ENCODE measurements at regions not wholly inside any gene's neighbourhood (a gene's known extent, or its start where the extent isn't known, plus 50 kb on each side); places are given as distances from the start of the nearest gene placed in this dataset.
A peak's percentile ranks its signal among the peaks of the same experiment; 100 is the strongest.

GRCh38 chr1:91610789-91611188 is 110.1 kb downstream of the CDC7 start:
- ATAC-seq (replicated peaks in 1 of 2) (no peak), DNase-seq (no peak)
- Mint-ChIP-seq H3K9me3 (peaks cover 2 to 3% of the 10 kb centered on the region in 2 donors), H3K4me3 (no peak overlapping the region), H3K36me3 (ENCODE audit: insufficient read depth in 2 of 2) (no peaks in the 10 kb centered on the region), H3K4me1 (ENCODE audit: low read depth) (peaks cover 16% of the 10 kb centered on the region), H3K27me3 (ENCODE audit: low read depth) (no peaks in the 10 kb centered on the region), H3K27ac (no peak overlapping the region)

- no peak overlapping the region for H3K4me3 Mint-ChIP-seq
- H3K9me3 Mint-ChIP-seq = peaks cover 2 to 3% of the 10 kb centered on the region in 2 donors
- peaks cover 16% of the 10 kb centered on the region for H3K4me1 Mint-ChIP-seq (ENCODE audit: low read depth)
- no peaks in the 10 kb centered on the region for H3K36me3 Mint-ChIP-seq (ENCODE audit: insufficient read depth in 2 of 2)
- ATAC-seq (replicated peaks in 1 of 2) = no peak
- no peak overlapping the region for H3K27ac Mint-ChIP-seq
- H3K27me3 Mint-ChIP-seq (ENCODE audit: low read depth) = peaks cover under 1% of the 10 kb centered on the region
- no peak for DNase-seq
These were observed 110.8 kb downstream of the CDC7 start for GRCh38 chr1:91611483-91611917.

GRCh38 chr1:91613595-91613994 is 112.9 kb downstream of the CDC7 start:
- no peak for DNase-seq
- no peaks in the 10 kb centered on the region for H3K36me3 Mint-ChIP-seq (ENCODE audit: insufficient read depth in 2 of 2)
- ATAC-seq (replicated peaks in 1 of 2) = no peak
- H3K9me3 Mint-ChIP-seq = peaks cover 0 to 5% of the 10 kb centered on the region in 2 donors
- H3K4me1 Mint-ChIP-seq (ENCODE audit: low read depth) = peaks cover 24% of the 10 kb centered on the region
- H3K4me3 Mint-ChIP-seq = no peak overlapping the region
- H3K27me3 Mint-ChIP-seq (ENCODE audit: low read depth) = peaks cover 16% of the 10 kb centered on the region
- H3K27ac Mint-ChIP-seq = no peak overlapping the region

- DNase-seq = no peak
- ATAC-seq (replicated peaks in 1 of 2) = no peak
- Mint-ChIP-seq H3K9me3 (peaks cover 2 to 6% of the 10 kb centered on the region in 2 donors), H3K27ac (no peak overlapping the region), H3K27me3 (ENCODE audit: low read depth) (peaks cover 18% of the 10 kb centered on the region), H3K4me3 (no peak overlapping the region), H3K36me3 (ENCODE audit: insufficient read depth in 2 of 2) (no peaks in the 10 kb centered on the region), H3K4me1 (ENCODE audit: low read depth) (peaks cover 30% of the 10 kb centered on the region)
These were observed 116.1 kb downstream of the CDC7 start for GRCh38 chr1:91616712-91617111.

GRCh38 chr1:91617285-91617765 is 116.7 kb downstream of the CDC7 start:
- H3K9me3 Mint-ChIP-seq = peaks cover 2 to 6% of the 10 kb centered on the region in 2 donors
- DNase-seq (peak in 1 of 2 donors; percentile 15), ATAC-seq (replicated peaks in 1 of 2) (no peak)
- H3K27me3 Mint-ChIP-seq (ENCODE audit: low read depth) = peaks cover 18% of the 10 kb centered on the region
- no peak overlapping the region for H3K27ac Mint-ChIP-seq
- H3K4me1 Mint-ChIP-seq (ENCODE audit: low read depth) = peaks cover 30% of the 10 kb centered on the region
- no peaks in the 10 kb centered on the region for H3K36me3 Mint-ChIP-seq (ENCODE audit: insufficient read depth in 2 of 2)
- no peak overlapping the region for H3K4me3 Mint-ChIP-seq

GRCh38 chr1:91619881-91620280 is 119.2 kb downstream of the CDC7 start:
- Mint-ChIP-seq H3K36me3 (ENCODE audit: insufficient read depth in 2 of 2) (no peaks in the 10 kb centered on the region), H3K27me3 (ENCODE audit: low read depth) (peaks cover 18% of the 10 kb centered on the region), H3K4me1 (ENCODE audit: low read depth) (peaks cover 14% of the 10 kb centered on the region), H3K9me3 (peaks cover 2 to 6% of the 10 kb centered on the region in 2 donors), H3K4me3 (no peak overlapping the region), H3K27ac (no peak overlapping the region)
- DNase-seq (no peak), ATAC-seq (replicated peaks in 1 of 2) (no peak)

GRCh38 chr1:91621360-91621759 is 120.7 kb downstream of the CDC7 start:
- Mint-ChIP-seq H3K27me3 (ENCODE audit: low read depth) (peaks cover 18% of the 10 kb centered on the region), H3K4me3 (no peak overlapping the region), H3K4me1 (ENCODE audit: low read depth) (peaks cover 14% of the 10 kb centered on the region), H3K9me3 (peaks cover 2 to 6% of the 10 kb centered on the region in 2 donors), H3K27ac (no peak overlapping the region), H3K36me3 (ENCODE audit: insufficient read depth in 2 of 2) (no peaks in the 10 kb centered on the region)
- ATAC-seq (replicated peaks in 1 of 2) = no peak
- DNase-seq = no peak

GRCh38 chr1:91621907-91622306 is 121.3 kb downstream of the CDC7 start:
- H3K36me3 Mint-ChIP-seq (ENCODE audit: insufficient read depth in 2 of 2) = no peaks in the 10 kb centered on the region
- ATAC-seq (replicated peaks in 1 of 2) (no peak), DNase-seq (no peak)
- H3K4me1 Mint-ChIP-seq (ENCODE audit: low read depth) = peaks cover 10% of the 10 kb centered on the region
- H3K4me3 Mint-ChIP-seq = no peak overlapping the region
- peaks cover 2% of the 10 kb centered on the region in 2 donors for H3K9me3 Mint-ChIP-seq
- peaks cover 14% of the 10 kb centered on the region for H3K27me3 Mint-ChIP-seq (ENCODE audit: low read depth)
- no peak overlapping the region for H3K27ac Mint-ChIP-seq

- no peak overlapping the region for H3K4me3 Mint-ChIP-seq
- DNase-seq = no peak
- H3K27ac Mint-ChIP-seq = no peak overlapping the region
- peaks cover 6% of the 10 kb centered on the region for H3K4me1 Mint-ChIP-seq (ENCODE audit: low read depth)
- no peak for ATAC-seq (replicated peaks in 1 of 2)
- H3K27me3 Mint-ChIP-seq (ENCODE audit: low read depth) = peaks cover 9% of the 10 kb centered on the region
- no peaks in the 10 kb centered on the region for H3K36me3 Mint-ChIP-seq (ENCODE audit: insufficient read depth in 2 of 2)
- peaks cover 1 to 2% of the 10 kb centered on the region in 2 donors for H3K9me3 Mint-ChIP-seq
These were observed 122.0 kb downstream of the CDC7 start for GRCh38 chr1:91622616-91623015.

- H3K4me3 Mint-ChIP-seq = no peak overlapping the region
- H3K27me3 Mint-ChIP-seq (ENCODE audit: low read depth) = peaks cover 8% of the 10 kb centered on the region
- H3K36me3 Mint-ChIP-seq (ENCODE audit: insufficient read depth in 2 of 2) = no peaks in the 10 kb centered on the region
- DNase-seq (no peak), ATAC-seq (replicated peaks in 1 of 2) (no peak)
- H3K4me1 Mint-ChIP-seq (ENCODE audit: low read depth) = peaks cover 6% of the 10 kb centered on the region
- H3K27ac Mint-ChIP-seq = no peak overlapping the region
- peaks cover 1 to 2% of the 10 kb centered on the region in 2 donors for H3K9me3 Mint-ChIP-seq
These were observed 122.4 kb downstream of the CDC7 start for GRCh38 chr1:91623020-91623419.

- Mint-ChIP-seq H3K9me3 (peaks cover 1 to 2% of the 10 kb centered on the region in 2 donors), H3K27ac (no peak overlapping the region), H3K4me3 (no peak overlapping the region), H3K36me3 (ENCODE audit: insufficient read depth in 2 of 2) (no peaks in the 10 kb centered on the region), H3K27me3 (ENCODE audit: low read depth) (no peaks in the 10 kb centered on the region), H3K4me1 (ENCODE audit: low read depth) (peaks cover 6% of the 10 kb centered on the region)
- ATAC-seq (replicated peaks in 1 of 2) (no peak), DNase-seq (no peak)
These were observed 123.7 kb downstream of the CDC7 start for GRCh38 chr1:91624331-91624730.
